Activated naive CD8-positive, alpha-beta T cell treated with anti-CD3 and anti-CD28 coated beads for 36 hours (primary cell): ENCODE measurements at regions not wholly inside any gene's neighbourhood (a gene's known extent, or its start where the extent isn't known, plus 50 kb on each side); places are given as distances from the start of the nearest gene placed in this dataset.

Experiments
- DNase-seq: peaks from one replicate; pipeline ENCODE4 v3.0.0; 2021
- H3K27ac Mint-ChIP-seq: one replicate; pipeline ENCODE4 v1.8.0; 2022; ENCODE audit warnings: mild to moderate bottlenecking, moderate library complexity, mixed read lengths
- H3K27me3 Mint-ChIP-seq: one replicate; pipeline ENCODE4 v1.8.0; 2022; ENCODE audit warnings: mild to moderate bottlenecking, mixed read lengths
- H3K36me3 Mint-ChIP-seq: one replicate; pipeline ENCODE4 v1.8.0; 2021; ENCODE audit warnings: mild to moderate bottlenecking, mixed read lengths
- H3K4me1 Mint-ChIP-seq: one replicate; pipeline ENCODE4 v1.8.0; 2021; ENCODE audit warnings: mixed read lengths
- H3K4me3 Mint-ChIP-seq: one replicate; pipeline ENCODE4 v1.8.0; 2022; ENCODE audit warnings: mild to moderate bottlenecking, moderate library complexity, mixed read lengths
- H3K9me3 Mint-ChIP-seq: one replicate; pipeline ENCODE4 v1.8.0; 2022; ENCODE audit warnings: mixed read lengths

DNA sequence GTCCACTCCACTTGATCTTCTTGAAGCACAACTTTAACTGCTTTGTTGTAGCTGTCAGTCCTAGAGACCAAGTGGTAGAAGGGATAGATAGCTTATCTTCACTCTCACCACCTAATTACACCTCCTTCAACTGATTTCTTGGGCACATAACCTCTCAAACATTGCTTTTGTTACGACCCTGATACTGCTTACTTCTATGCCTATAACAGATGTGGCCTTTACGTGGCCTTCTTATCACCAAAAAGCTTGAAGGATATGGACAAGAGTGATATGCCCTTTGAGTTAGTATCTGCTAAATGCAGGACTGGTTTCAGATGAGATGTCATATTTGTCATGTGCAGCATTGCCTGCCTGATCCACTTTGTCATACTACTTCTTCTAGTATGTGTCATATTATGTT, 847.2 kb downstream of the TDRD15 start:
- H3K9me3 Mint-ChIP-seq: peaks cover 1% of the 10 kb centered on the region
- no peaks in the 10 kb centered on the region for H3K27me3 Mint-ChIP-seq
- no peaks in the 10 kb centered on the region for H3K4me1 Mint-ChIP-seq
- no peak for DNase-seq
- no peak overlapping the region for H3K4me3 Mint-ChIP-seq
- no peak overlapping the region for H3K27ac Mint-ChIP-seq
- H3K36me3 Mint-ChIP-seq: no peaks in the 10 kb centered on the region

DNA sequence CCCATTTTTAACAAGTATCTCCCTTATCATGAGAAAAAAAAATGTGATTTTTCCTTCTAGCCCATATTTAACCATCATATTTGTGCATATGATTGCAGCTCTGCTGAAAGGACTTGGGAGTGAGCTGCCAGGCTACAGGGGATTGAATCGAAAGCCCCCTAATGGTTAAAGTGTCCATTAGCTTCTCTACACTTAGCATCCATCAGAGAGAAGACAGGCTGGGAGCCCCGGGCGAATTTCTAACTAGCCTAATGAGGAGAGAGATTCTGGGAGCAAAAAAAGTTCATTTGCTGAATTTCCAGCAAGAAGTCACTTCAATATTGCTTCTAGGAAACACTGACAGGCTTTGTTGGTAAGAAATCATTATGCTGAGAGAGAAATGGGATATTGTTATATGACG, 848.8 kb downstream of the TDRD15 start:
- Mint-ChIP-seq H3K27ac (no peak overlapping the region), H3K36me3 (no peaks in the 10 kb centered on the region), H3K4me3 (no peak overlapping the region), H3K4me1 (no peaks in the 10 kb centered on the region), H3K27me3 (no peaks in the 10 kb centered on the region), H3K9me3 (peaks cover 1% of the 10 kb centered on the region)
- no peak for DNase-seq

DNA sequence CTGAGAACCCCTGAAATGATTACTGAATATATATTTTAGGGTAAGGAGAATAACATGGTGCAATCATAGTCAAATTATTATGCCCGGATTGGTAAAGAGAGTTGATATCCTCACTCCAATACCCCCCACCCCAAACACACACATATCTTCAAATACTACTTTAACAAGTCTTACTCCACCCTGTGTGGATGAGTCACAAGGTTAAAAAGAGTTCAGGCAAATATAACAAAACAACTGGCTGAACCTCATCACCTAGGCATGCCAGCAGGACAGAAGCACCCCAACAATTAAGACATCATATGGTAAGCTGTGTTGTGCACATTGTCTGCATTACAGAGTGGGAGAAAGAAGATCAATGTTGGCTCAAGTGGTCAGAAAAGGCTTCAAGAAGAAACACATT, 857.4 kb downstream of the TDRD15 start:
- Mint-ChIP-seq H3K27me3 (no peaks in the 10 kb centered on the region), H3K36me3 (no peaks in the 10 kb centered on the region), H3K4me1 (no peaks in the 10 kb centered on the region), H3K4me3 (no peak overlapping the region), H3K27ac (no peak overlapping the region), H3K9me3 (peaks cover 5% of the 10 kb centered on the region)
- DNase-seq: no peak

DNA sequence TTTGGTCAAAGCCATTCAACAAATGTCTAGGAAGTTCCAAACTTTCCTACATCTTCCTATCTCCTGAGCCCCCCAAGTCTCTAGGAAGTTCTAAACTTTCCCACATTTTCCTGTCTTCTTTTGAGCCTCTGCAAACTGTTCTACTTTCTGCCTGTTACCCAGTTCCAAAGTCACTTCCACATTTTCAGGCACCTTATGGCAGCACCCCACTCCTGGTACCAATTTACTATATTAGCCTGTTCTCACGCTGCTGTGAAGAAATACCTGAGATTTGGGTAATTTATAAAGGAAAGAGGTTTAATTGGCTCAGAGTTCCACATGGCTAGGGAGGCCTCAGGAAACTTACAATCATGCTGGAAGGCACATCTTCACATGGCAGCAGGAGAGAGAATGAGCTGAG, 869.2 kb downstream of the TDRD15 start:
- H3K9me3 Mint-ChIP-seq: peaks cover 20% of the 10 kb centered on the region
- H3K36me3 Mint-ChIP-seq: no peaks in the 10 kb centered on the region
- no peak for DNase-seq
- no peaks in the 10 kb centered on the region for H3K4me1 Mint-ChIP-seq
- H3K27me3 Mint-ChIP-seq: no peaks in the 10 kb centered on the region
- no peak overlapping the region for H3K27ac Mint-ChIP-seq
- H3K4me3 Mint-ChIP-seq: no peak overlapping the region

DNA sequence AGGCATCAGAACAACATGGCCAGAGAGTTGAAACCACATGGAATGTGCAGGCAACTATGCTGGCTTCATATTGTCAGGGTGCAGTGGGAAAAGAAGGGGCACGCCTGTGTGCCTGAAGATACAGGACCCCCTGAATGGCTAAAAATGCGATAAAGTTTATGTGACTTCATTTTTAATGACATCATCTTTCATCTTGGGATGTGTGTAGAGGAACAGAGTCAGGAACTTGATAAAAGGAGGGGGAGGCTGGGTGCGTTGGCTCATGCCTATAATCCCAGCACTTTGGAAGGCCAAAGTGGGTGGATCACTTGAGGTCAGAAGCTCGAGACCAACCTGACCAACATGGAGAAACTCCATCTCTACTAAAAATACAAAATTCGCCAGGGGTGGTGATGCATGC, 872.6 kb downstream of the TDRD15 start:
- Mint-ChIP-seq H3K9me3 (peaks cover 19% of the 10 kb centered on the region), H3K27ac (no peak overlapping the region), H3K36me3 (no peaks in the 10 kb centered on the region), H3K27me3 (no peaks in the 10 kb centered on the region), H3K4me3 (no peak overlapping the region), H3K4me1 (no peaks in the 10 kb centered on the region)
- DNase-seq: no peak

DNA sequence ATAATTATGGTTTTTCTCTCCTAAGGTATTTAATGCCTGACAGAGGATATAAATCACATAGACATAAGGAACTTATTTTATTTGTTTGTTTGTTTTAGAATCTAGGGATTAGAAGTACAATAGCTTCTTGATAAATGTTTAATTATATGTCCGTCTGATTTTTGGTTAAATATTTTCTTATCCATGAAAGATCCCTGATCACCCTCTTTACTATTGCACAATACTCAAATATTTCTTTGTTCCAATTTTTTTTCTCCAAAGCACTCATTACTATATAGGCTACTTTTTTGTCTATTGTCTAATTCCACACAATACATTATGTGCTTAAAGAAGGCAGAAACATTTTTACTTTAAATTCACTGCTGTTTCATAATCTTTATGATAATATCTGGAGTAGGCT, 875.8 kb downstream of the TDRD15 start:
- DNase-seq: no peak
- Mint-ChIP-seq H3K4me3 (no peak overlapping the region), H3K36me3 (no peaks in the 10 kb centered on the region), H3K4me1 (no peaks in the 10 kb centered on the region), H3K27me3 (no peaks in the 10 kb centered on the region), H3K27ac (no peak overlapping the region), H3K9me3 (peaks cover 12% of the 10 kb centered on the region)

DNA sequence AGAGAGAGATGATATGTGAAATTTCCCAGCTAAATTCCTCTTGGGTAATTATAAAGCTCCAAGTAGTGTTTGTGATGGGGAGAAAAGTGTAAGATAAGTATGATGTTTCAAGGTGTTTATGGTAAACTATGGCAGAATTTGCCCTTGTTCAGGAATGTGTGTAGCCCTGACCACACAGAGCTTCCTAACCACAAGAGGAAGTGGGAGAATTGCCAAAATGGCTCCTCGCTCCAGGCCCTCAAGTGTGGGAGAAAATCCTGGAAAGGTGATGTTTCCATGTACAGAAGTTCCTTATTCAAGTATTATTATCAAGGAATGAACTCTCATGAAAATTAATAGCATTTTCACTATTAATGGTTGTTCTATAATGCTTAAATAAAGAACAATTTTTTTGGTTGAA, 878.3 kb downstream of the TDRD15 start:
- H3K27me3 Mint-ChIP-seq: no peaks in the 10 kb centered on the region
- no peak for DNase-seq
- H3K4me1 Mint-ChIP-seq: no peaks in the 10 kb centered on the region
- H3K27ac Mint-ChIP-seq: no peak overlapping the region
- H3K9me3 Mint-ChIP-seq: peaks cover 12% of the 10 kb centered on the region
- H3K36me3 Mint-ChIP-seq: no peaks in the 10 kb centered on the region
- H3K4me3 Mint-ChIP-seq: no peak overlapping the region

DNA sequence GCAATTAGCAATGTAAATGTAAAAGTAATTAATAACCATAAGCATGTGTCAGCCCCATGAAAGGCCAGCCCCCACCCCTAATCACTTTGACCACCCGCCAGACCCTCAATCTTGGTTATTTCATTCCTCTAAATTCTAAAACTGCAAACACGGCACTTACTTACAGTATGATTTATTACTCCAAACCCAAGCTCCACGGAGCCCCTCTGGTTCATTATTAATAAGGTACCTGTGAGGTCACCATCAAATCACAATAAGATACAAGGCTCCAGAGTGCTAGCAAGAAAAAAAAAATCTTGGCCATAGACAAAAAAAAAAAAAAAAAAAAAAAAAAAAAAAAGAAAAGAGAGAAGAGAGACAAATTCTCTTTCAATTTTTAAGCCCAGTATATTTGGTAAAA, 879.5 kb downstream of the TDRD15 start:
- H3K27me3 Mint-ChIP-seq: no peaks in the 10 kb centered on the region
- H3K27ac Mint-ChIP-seq: no peak overlapping the region
- DNase-seq: no peak
- no peak overlapping the region for H3K4me3 Mint-ChIP-seq
- peaks cover 8% of the 10 kb centered on the region for H3K9me3 Mint-ChIP-seq
- no peaks in the 10 kb centered on the region for H3K4me1 Mint-ChIP-seq
- no peaks in the 10 kb centered on the region for H3K36me3 Mint-ChIP-seq

DNA sequence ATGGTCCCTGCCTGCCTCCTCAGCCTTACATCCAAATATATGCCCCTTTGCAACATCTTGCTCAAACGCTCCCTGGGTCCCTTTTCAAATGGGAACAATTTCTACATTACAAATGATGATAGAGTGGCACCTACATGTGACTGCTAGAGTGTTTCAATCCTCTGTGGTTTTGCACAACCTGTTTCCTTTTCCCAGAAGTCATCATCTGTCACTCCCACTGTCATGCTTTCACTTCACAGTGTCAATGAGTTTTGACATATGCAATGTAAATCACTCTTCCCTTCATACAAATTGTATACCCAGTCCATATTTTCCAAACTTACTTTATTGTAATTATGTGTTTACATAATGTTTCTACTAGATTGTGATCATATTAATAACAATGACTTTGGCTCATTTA, 887.3 kb downstream of the TDRD15 start:
- H3K4me1 Mint-ChIP-seq: no peaks in the 10 kb centered on the region
- H3K36me3 Mint-ChIP-seq: no peaks in the 10 kb centered on the region
- DNase-seq: no peak
- H3K27me3 Mint-ChIP-seq: no peaks in the 10 kb centered on the region
- H3K9me3 Mint-ChIP-seq: peaks cover 11% of the 10 kb centered on the region
- H3K4me3 Mint-ChIP-seq: no peak overlapping the region
- no peak overlapping the region for H3K27ac Mint-ChIP-seq

DNA sequence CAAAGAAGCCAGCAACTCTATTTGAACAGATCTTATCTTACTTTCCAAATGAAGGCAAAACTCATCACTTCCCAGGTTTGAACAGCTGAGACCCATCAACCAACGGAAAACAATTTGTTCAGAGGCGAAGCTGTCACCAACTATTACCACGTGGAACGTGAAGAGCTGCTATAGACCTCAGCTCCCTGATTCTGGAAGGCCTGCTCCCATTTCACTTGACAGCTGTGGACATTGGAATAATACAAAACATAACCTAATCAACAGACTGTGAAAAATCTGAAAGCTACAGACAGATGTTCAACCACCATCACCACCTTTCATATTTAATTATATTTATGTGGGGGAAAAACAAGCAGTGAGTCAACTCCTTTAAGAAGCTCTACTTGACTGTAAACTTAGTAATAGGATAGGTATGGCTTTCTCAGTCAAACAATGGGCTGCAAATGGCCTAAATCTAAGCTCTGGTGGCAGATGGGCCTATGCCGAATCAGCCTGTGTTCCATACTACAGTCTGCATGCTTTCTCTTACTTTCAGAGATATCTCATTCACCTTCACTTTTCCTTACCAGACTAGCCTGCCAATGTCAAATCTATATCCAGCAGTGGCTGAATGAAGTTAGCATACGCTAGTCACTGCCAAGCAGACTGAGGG, 896.4 kb downstream of the TDRD15 start:
- Mint-ChIP-seq H3K4me3 (no peak overlapping the region), H3K36me3 (no peaks in the 10 kb centered on the region)
- no peak for DNase-seq

DNA sequence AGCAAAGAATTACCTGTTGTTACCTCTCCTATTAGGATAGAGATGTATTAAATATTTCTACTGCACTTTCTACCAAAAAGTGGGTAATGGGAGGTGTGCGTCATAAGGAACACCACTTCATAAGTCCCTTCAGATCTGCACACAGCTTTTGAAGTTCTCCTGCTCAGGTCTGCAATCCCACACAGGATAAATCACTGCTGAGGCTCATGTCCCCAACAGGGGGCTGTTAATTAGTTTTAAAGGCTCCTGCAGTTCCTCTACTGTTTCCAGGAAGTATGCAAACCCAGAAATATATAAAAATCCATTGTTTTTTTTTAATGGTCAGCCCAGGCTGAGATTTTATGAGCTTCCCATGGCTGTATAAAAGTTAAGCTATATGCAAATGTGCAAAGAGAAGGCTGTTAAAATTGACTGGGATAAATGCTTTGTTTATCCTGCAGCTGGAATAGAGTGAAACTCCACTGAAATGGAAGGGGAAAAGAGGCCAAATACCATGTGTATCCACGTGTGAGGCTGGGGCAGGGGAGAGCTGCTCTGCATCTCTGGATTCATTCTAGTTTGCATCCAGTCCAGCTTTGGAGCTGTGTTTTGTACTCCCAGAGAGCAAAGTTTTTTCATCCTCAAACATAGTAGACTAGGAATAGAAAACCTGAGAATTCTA, 903.7 kb downstream of the TDRD15 start:
- Mint-ChIP-seq H3K4me3 (no peak overlapping the region), H3K36me3 (no peaks in the 10 kb centered on the region), H3K4me1 (no peaks in the 10 kb centered on the region), H3K27ac (no peak overlapping the region), H3K27me3 (no peaks in the 10 kb centered on the region), H3K9me3 (no peaks in the 10 kb centered on the region)
- DNase-seq: no peak

More for the DNA sequence above, 896.4 kb downstream of the TDRD15 start:
- no peaks in the 10 kb centered on the region for H3K4me1 Mint-ChIP-seq
- H3K27ac Mint-ChIP-seq: no peak overlapping the region
- peaks cover 1% of the 10 kb centered on the region for H3K9me3 Mint-ChIP-seq
- no peaks in the 10 kb centered on the region for H3K27me3 Mint-ChIP-seq

DNA sequence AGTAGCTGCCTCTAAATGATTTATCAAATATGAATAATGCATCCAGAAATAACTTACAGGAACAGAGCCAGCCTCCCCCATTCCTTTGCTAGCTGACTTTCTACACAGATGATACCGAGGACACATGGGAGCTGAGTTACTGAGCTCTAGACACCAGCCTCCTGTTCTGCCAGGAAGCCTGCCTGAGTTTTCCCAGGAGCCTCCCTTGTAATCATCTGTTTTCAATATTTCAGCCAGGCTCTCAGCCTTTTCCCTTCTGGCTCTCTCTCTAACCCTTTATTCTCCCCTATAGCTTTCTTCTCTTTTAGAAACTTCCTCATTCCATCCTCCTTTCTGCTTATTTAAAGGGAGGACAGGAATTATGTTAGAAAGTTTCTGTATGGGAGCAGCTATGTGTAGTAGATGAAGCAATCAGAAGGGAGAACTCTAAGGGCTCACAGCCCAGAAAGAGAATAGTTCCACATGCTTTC, 911.6 kb downstream of the TDRD15 start:
- DNase-seq: no peak
- H3K4me3 Mint-ChIP-seq: no peak overlapping the region

DNA sequence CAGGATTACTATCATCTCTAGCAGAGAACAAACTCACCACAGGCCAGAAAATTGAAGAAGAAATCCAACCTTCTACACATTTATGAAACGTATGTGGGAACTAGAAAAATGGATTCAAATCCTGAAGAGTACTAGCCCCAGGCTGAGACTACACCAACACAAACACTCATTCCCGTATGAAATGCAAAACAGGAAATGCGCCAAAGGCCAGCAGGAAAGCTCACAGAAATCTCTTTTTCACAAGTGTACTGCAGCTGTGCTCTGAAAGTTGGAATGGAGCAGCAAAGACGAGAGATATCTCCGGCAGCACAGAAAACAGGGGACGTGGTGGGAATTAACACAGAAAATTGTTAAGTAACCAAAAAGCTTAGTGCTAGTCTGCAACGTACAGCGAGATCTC, 913.5 kb downstream of the TDRD15 start:
- H3K4me1 Mint-ChIP-seq: no peaks in the 10 kb centered on the region
- H3K4me3 Mint-ChIP-seq: no peak overlapping the region
- no peaks in the 10 kb centered on the region for H3K36me3 Mint-ChIP-seq
- DNase-seq: no peak
- peaks cover 9% of the 10 kb centered on the region for H3K9me3 Mint-ChIP-seq
- H3K27ac Mint-ChIP-seq: no peak overlapping the region
- no peaks in the 10 kb centered on the region for H3K27me3 Mint-ChIP-seq

More for the DNA sequence above, 911.6 kb downstream of the TDRD15 start:
- H3K36me3 Mint-ChIP-seq: no peaks in the 10 kb centered on the region
- H3K4me1 Mint-ChIP-seq: no peaks in the 10 kb centered on the region
- no peak overlapping the region for H3K27ac Mint-ChIP-seq
- H3K9me3 Mint-ChIP-seq: peaks cover 7% of the 10 kb centered on the region
- no peaks in the 10 kb centered on the region for H3K27me3 Mint-ChIP-seq

DNA sequence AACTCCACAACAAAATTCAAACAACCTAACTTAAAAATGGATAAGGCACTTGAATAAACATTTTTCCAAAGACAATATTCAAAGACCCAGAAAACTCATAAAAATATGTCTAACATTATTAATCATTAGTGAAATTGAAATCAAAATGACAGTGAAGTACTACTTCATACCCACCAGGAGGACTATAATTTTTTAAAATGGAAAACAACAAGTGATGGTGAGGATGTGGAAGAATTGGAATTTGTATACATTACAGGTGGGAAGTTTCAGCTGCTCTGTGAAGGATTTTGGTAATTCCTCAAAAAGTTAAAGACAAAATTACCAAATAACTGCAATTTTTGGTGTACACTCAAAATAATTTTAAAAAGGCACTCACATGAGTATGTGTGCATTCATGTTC, 920.0 kb downstream of the TDRD15 start:
- no peaks in the 10 kb centered on the region for H3K27me3 Mint-ChIP-seq
- H3K36me3 Mint-ChIP-seq: no peaks in the 10 kb centered on the region
- DNase-seq: no peak
- H3K4me1 Mint-ChIP-seq: no peaks in the 10 kb centered on the region
- H3K4me3 Mint-ChIP-seq: no peak overlapping the region
- H3K27ac Mint-ChIP-seq: no peak overlapping the region
- peaks cover 9% of the 10 kb centered on the region for H3K9me3 Mint-ChIP-seq

DNA sequence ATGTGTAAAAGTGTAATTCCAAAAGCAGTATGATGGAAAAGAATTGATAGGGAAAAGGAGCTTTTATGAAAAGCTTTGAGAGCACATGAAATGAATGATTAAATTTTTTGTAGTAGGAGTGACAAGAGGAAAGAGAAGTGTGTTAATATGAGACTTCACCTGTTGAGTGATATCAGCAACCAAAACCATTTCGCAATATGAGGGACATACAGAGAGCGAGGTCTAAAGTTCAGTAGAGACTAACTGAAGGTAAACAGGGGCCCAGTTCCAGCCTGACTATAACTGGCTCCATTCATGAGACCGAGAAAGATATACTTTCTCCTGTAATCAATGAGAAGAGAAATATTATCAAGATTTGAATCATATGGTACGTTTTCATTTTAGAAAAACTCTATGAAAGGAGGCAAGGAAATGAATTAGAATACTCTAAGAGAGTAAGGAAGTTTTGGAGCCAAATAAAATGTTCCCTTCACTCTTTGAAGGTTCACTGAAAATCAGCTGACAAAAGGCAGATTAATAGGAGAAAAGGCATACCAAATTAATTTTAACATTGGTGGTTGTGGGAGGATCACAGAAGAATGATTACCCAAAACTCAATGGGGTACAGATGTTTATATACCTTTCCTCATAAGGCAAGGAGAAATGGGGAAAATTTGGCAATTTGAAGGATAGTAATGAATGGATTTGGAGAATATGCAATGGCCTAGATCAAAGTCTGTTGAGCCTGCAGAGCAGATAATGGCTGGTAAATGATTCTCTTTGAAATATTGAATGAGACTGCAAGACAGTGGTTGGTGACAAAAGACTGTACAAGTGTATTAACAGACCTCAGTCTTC, 932.2 kb downstream of the TDRD15 start:
- DNase-seq: no peak
- H3K36me3 Mint-ChIP-seq: no peaks in the 10 kb centered on the region
- H3K4me1 Mint-ChIP-seq: no peaks in the 10 kb centered on the region
- H3K9me3 Mint-ChIP-seq: no peaks in the 10 kb centered on the region
- no peaks in the 10 kb centered on the region for H3K27me3 Mint-ChIP-seq
- H3K27ac Mint-ChIP-seq: no peak overlapping the region
- H3K4me3 Mint-ChIP-seq: no peak overlapping the region
